ENCODE measurements at regions not wholly inside any gene's neighbourhood (a gene's known extent, or its start where the extent isn't known, plus 50 kb on each side); places are given as distances from the start of the nearest gene placed in this dataset.

DNA sequence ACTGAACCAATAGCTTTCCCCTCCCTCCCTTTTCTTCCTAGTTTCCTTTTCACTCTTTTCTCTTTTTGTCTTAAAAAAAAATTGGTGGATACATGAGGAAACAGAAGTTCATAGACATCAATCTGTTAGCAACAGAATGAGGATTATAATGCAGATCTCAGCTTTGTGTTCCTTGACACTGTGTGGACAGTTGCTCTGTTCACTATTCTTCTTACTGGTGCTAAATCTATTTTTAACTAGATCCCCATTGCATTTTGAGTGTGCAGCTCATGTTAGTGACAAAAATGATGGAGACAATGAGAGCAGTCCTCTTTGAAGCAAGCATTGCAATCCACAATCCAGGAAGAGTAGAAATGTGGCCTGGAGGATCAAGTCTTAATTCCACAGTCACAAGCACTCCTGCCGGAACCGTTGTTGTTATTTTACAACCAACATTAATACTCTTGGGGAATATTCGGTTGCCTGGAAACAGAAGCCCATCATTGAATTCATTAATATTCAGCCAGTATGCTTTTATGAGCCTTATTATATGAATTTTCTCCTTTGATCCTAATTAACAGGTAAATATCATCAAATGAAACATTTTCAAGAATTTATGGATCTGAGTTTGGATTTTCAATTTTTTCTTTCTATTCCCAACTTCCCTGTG is 1016.8 kb downstream of the NTRK3 start:
- TF ChIP-seq, protein P1, sequence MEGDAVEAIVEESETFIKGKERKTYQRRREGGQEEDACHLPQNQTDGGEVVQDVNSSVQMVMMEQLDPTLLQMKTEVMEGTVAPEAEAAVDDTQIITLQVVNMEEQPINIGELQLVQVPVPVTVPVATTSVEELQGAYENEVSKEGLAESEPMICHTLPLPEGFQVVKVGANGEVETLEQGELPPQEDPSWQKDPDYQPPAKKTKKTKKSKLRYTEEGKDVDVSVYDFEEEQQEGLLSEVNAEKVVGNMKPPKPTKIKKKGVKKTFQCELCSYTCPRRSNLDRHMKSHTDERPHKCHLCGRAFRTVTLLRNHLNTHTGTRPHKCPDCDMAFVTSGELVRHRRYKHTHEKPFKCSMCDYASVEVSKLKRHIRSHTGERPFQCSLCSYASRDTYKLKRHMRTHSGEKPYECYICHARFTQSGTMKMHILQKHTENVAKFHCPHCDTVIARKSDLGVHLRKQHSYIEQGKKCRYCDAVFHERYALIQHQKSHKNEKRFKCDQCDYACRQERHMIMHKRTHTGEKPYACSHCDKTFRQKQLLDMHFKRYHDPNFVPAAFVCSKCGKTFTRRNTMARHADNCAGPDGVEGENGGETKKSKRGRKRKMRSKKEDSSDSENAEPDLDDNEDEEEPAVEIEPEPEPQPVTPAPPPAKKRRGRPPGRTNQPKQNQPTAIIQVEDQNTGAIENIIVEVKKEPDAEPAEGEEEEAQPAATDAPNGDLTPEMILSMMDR (IDR thresholded peaks at IDR 0.05; ENCODE audit: insufficient read depth, low read length): no peak
- TF ChIP-seq, protein P2, sequence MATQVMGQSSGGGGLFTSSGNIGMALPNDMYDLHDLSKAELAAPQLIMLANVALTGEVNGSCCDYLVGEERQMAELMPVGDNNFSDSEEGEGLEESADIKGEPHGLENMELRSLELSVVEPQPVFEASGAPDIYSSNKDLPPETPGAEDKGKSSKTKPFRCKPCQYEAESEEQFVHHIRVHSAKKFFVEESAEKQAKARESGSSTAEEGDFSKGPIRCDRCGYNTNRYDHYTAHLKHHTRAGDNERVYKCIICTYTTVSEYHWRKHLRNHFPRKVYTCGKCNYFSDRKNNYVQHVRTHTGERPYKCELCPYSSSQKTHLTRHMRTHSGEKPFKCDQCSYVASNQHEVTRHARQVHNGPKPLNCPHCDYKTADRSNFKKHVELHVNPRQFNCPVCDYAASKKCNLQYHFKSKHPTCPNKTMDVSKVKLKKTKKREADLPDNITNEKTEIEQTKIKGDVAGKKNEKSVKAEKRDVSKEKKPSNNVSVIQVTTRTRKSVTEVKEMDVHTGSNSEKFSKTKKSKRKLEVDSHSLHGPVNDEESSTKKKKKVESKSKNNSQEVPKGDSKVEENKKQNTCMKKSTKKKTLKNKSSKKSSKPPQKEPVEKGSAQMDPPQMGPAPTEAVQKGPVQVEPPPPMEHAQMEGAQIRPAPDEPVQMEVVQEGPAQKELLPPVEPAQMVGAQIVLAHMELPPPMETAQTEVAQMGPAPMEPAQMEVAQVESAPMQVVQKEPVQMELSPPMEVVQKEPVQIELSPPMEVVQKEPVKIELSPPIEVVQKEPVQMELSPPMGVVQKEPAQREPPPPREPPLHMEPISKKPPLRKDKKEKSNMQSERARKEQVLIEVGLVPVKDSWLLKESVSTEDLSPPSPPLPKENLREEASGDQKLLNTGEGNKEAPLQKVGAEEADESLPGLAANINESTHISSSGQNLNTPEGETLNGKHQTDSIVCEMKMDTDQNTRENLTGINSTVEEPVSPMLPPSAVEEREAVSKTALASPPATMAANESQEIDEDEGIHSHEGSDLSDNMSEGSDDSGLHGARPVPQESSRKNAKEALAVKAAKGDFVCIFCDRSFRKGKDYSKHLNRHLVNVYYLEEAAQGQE (IDR thresholded peaks at IDR 0.05; ENCODE audit: insufficient replicate concordance, low read depth): no peak

All from HL-60 (cell line).